ENCODE measurements at regions not wholly inside any gene's neighbourhood (a gene's known extent, or its start where the extent isn't known, plus 50 kb on each side); places are given as distances from the start of the nearest gene placed in this dataset.
"Not testable (repeated sequence)": the region's sequence is repeated elsewhere in the genome, so short reads cannot be mapped to it uniquely, and the experiment has no call there.

DNA sequence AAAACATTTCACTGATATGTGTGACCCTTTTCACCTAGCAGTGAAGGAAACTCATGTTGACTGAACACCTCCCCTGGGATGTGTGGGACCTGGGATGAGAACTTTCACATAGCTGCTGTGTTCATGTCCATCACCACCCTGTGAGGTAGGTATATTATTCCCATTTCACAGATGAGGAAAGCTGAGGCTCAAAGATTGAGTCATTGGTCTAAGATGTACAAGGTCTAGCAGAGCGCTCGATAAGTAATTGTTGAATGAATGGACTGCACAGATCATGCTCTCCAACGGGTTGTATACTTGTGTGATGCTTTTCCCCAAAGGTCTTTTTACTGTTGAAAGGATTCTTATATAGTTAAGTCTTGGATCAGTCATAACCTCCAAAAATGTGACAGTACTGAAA is 75.6 kb upstream of the TSC22D1 start:
- no peak overlapping the region for H3K27ac ChIP-seq
- no peak for DNase-seq (ENCODE audit: low spot score)
- POLR2A ChIA-PET (ENCODE audit: low non-redundant PET), result no interaction called here
- CTCF ChIA-PET, result no interaction called here
- TF ChIP-seq, protein P1, sequence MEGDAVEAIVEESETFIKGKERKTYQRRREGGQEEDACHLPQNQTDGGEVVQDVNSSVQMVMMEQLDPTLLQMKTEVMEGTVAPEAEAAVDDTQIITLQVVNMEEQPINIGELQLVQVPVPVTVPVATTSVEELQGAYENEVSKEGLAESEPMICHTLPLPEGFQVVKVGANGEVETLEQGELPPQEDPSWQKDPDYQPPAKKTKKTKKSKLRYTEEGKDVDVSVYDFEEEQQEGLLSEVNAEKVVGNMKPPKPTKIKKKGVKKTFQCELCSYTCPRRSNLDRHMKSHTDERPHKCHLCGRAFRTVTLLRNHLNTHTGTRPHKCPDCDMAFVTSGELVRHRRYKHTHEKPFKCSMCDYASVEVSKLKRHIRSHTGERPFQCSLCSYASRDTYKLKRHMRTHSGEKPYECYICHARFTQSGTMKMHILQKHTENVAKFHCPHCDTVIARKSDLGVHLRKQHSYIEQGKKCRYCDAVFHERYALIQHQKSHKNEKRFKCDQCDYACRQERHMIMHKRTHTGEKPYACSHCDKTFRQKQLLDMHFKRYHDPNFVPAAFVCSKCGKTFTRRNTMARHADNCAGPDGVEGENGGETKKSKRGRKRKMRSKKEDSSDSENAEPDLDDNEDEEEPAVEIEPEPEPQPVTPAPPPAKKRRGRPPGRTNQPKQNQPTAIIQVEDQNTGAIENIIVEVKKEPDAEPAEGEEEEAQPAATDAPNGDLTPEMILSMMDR (conservative IDR thresholded peaks at IDR 0.05; ENCODE audit: low read depth), result no peak

DNA sequence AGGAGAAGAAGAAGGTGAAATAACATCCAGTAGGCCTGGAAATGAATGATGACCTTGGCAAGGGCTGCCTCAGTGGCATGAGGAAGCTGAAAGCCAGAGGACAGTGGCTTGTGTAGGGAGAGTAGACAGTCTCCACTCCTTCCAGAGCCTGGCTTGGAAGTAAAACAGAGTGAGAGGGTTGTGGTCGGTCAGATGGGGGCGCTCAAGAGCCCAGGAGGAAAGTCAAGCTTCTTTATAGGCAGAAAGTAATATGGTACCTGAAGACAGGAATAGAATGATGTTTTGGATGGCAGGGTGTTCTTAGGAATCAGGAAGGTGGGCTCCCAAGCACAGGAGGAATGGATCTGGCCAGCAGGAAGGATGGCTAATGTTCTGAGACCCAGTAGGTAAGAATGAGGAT is 75.1 kb upstream of the TSC22D1 start:
- TF ChIP-seq, protein P1 (conservative IDR thresholded peaks at IDR 0.05; ENCODE audit: low read depth), result no peak
- POLR2A ChIA-PET (ENCODE audit: low non-redundant PET), result no interaction called here
- DNase-seq (ENCODE audit: low spot score), result no peak
- CTCF ChIA-PET, result no interaction called here
- H3K27ac ChIP-seq, result no peak overlapping the region

DNA sequence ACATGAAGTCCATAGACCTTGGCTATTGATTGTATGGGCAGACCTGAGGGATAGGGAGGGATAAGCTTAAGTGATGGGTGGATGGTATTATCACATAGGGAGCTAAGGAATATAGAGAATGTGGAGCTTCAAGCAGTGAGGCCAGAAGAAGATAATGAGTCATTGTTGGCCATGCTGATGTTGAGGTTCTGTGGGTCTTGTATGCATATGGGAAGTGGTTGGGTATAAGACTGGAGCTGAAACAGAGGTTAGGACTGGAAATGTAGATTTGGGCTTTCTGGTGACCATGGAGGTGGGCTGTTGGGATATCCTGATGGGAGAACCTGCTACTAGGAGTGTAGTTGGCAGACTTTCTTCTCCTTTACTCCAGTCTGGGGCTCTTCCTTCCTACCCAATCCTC is 73.7 kb upstream of the TSC22D1 start:
- ChIA-PET POLR2A (ENCODE audit: low non-redundant PET) (no interaction called here), CTCF (no interaction called here)
- H3K27ac ChIP-seq, result no peak overlapping the region
- TF ChIP-seq, protein P1 (conservative IDR thresholded peaks at IDR 0.05; ENCODE audit: low read depth), result no peak
- no peak for DNase-seq (ENCODE audit: low spot score)

DNA sequence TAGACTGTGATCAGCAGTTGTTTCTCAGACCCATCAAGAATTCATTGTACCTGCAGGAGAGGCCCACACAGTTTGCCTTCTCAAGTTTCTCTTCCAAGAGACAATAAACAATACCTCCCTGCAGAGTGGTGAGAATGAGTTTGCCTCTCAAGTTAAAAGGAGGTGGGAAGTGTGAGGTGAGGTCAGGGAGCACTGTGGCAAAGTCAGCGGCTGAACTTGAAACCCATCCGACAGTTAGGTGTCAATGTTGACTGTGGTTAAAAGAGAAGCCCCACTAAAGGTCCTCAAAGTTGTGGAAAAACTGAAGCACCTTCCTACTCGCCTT is 72.9 kb upstream of the TSC22D1 start:
- ChIA-PET POLR2A (ENCODE audit: low non-redundant PET) (no interaction called here), CTCF (no interaction called here)
- no peak for DNase-seq (ENCODE audit: low spot score)
- H3K27ac ChIP-seq, result no peak overlapping the region
- TF ChIP-seq, protein P1 (conservative IDR thresholded peaks at IDR 0.05; ENCODE audit: low read depth), result no peak

DNA sequence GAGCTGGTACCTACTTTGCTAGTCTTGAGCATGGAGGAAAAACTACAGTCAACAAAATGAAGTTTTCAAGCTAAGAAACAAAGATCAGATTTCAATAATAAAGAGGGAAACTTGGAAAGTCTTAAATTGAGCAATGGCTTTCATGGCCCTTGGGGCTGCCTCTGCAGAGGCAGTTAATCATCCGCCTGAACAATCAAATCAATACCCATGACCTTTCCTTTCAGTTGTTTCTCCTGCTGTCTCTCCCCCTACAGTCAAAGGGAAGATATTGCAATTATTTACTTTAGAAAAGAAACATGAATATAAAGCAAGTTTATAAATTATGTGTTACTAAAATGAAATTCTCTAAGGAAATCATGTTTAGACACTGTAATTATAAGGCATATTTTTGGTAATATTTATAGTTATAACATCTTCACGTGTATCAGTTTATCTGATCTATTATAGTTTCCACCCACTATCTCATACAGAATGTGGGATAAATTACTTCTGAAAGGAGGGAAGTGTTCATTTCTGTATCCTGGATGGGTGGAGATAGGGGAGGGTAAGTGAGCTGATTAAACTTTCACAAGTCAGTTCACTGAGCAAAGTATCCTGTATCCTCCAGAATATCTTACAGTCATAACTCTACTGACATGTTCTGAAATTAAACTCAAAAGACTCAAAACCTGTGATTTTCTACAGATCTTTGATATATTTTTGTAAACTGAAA is 72.4 kb upstream of the TSC22D1 start:
- CTCF ChIA-PET, result no interaction called here
- DNase-seq (ENCODE audit: low spot score), result no peak
- POLR2A ChIA-PET (ENCODE audit: low non-redundant PET), result no interaction called here
- TF ChIP-seq, protein P1 (conservative IDR thresholded peaks at IDR 0.05; ENCODE audit: low read depth), result no peak
- H3K27ac ChIP-seq, result no peak overlapping the region

DNA sequence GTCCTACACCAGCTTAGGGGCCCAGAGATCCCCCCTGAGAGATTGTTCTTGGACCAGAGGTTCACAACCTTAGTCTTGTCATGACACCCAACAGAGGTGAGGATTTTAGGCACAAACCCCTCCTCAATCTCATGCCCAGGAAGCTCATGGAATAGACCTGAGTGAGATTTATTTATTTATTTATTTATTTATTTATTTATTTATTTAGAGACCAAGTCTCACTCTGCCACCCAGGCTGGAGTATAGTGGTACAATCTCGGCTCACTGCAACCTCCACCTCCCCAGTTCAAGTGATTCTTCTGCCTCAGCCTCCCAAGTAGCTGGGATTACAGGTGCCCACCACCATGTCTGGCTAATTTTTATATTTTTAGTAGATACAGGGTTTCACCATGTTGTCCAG is 71.4 kb upstream of the TSC22D1 start:
- DNase-seq (ENCODE audit: low spot score); POLR2A ChIA-PET (ENCODE audit: low non-redundant PET); H3K27ac ChIP-seq: not testable (repeated sequence)
- CTCF ChIA-PET, result interaction anchor here (0.6 to 0.9 kb wide), 2 partner anchors 158 to 164 kb away, joined by 3 read pairs; no protein-coding TSS in a partner anchor

DNA sequence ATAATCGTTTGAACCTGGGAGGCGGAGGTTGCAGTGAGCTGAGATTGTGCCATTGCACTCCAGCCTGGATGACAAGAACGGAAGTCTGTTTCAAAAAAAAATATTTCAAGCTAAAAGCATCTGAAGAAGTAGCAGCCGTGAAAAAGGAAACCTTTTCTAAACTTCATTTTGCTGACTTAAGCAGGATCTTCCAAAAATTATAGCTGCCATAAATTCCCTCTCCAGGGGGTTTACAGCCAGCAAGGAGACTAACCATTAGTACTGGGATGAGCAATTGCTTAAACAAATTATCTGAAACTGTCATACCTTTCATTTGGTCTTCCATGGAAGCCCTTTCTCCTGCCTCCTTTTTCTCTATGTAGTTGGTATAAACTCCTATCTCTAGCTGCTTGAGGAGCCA is 69.9 kb upstream of the TSC22D1 start:
- ChIA-PET POLR2A (ENCODE audit: low non-redundant PET) (no interaction called here), CTCF (interaction anchor here (0.6 to 1.0 kb wide), 2 partner anchors 163 to 518 kb away, joined by 4 to 5 read pairs; no protein-coding TSS in a partner anchor)
- H3K27ac ChIP-seq, result no peak overlapping the region
- TF ChIP-seq, protein P1 (conservative IDR thresholded peaks at IDR 0.05; ENCODE audit: low read depth), result no peak
- no peak for DNase-seq (ENCODE audit: low spot score)
